ENCODE measurements at regions not wholly inside any gene's neighbourhood (a gene's known extent, or its start where the extent isn't known, plus 50 kb on each side); places are given as distances from the start of the nearest gene placed in this dataset.
"Not testable (repeated sequence)": the region's sequence is repeated elsewhere in the genome, so short reads cannot be mapped to it uniquely, and the experiment has no call there.

DNA sequence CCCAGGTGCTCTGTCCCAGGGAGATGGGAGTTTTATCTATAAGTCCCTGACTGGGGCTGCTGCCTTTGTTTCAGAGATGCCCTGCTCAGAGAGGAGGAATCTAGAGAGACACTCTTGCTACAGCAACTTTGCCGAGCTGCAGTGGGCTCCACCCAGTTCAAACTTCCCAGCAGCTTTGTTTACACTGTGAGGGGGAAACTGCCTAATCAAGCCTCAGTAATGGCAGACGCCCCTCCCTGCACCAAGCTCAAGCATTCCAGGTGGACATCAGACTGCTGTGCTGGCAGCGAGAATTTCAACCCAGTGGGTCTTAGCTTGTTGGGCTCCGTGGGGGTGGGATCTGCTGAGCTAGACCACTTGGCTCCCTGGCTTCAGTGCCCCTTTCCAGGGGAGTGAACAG lies 50.2 kb upstream of the RASA1 start:
- not testable (repeated sequence) for TF ChIP-seq POLR2A (IDR thresholded peaks at IDR 0.05); POLR2AphosphoS5 (IDR thresholded peaks at IDR 0.05); EP300 (IDR thresholded peaks at IDR 0.05; ENCODE audit: low read depth)
- TF ChIP-seq, protein P1, sequence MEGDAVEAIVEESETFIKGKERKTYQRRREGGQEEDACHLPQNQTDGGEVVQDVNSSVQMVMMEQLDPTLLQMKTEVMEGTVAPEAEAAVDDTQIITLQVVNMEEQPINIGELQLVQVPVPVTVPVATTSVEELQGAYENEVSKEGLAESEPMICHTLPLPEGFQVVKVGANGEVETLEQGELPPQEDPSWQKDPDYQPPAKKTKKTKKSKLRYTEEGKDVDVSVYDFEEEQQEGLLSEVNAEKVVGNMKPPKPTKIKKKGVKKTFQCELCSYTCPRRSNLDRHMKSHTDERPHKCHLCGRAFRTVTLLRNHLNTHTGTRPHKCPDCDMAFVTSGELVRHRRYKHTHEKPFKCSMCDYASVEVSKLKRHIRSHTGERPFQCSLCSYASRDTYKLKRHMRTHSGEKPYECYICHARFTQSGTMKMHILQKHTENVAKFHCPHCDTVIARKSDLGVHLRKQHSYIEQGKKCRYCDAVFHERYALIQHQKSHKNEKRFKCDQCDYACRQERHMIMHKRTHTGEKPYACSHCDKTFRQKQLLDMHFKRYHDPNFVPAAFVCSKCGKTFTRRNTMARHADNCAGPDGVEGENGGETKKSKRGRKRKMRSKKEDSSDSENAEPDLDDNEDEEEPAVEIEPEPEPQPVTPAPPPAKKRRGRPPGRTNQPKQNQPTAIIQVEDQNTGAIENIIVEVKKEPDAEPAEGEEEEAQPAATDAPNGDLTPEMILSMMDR (IDR thresholded peaks at IDR 0.05), result not testable (repeated sequence)
